H9 (cell line): ENCODE measurements at regions not wholly inside any gene's neighbourhood (a gene's known extent, or its start where the extent isn't known, plus 50 kb on each side); places are given as distances from the start of the nearest gene placed in this dataset.

Experiments
- DNase-seq: peaks from one replicate; pipeline ENCODE4 v3.0.0-alpha.2; 2017
- H2AFZ ChIP-seq: one replicate; pipeline ENCODE4 v1.6.1; 2013; ENCODE audit warnings: mild to moderate bottlenecking, low read length, control low read depth, moderate library complexity
- H2AK5ac ChIP-seq: 2 replicates; pipeline ENCODE4 v1.6.1; 2013; ENCODE audit warnings: low read length, control low read depth, mixed read lengths; ENCODE audit not compliant: insufficient read length
- H2BK120ac ChIP-seq: one replicate; pipeline ENCODE4 v1.6.1; 2013; ENCODE audit warnings: low read depth, mild to moderate bottlenecking, low read length, control low read depth, inconsistent platforms; ENCODE audit not compliant: poor library complexity, severe bottlenecking
- H2BK12ac ChIP-seq: 2 replicates; pipeline ENCODE4 v1.6.1; 2013; ENCODE audit warnings: low read length, control low read depth, mixed read lengths, low read depth; ENCODE audit not compliant: insufficient read length
- H2BK15ac ChIP-seq: 2 replicates; pipeline ENCODE4 v1.6.1; 2013; ENCODE audit warnings: low read depth, low read length, control low read depth
- H2BK20ac ChIP-seq: one replicate; pipeline ENCODE4 v1.6.1; 2013; ENCODE audit warnings: low read depth, mild to moderate bottlenecking, low read length, control low read depth, inconsistent platforms; ENCODE audit not compliant: poor library complexity, severe bottlenecking
- H2BK5ac ChIP-seq: 2 replicates; pipeline ENCODE4 v1.6.1; 2013; ENCODE audit warnings: low read length, control low read depth, mixed read lengths; ENCODE audit not compliant: insufficient read length
- H3K14ac ChIP-seq: 2 replicates; pipeline ENCODE4 v1.6.1; 2013; ENCODE audit warnings: low read length, control low read depth; ENCODE audit not compliant: insufficient read depth
- H3K18ac ChIP-seq: 2 replicates; pipeline ENCODE4 v1.6.1; 2013; ENCODE audit warnings: low read depth, mild to moderate bottlenecking, mixed read lengths, low read length, control low read depth; ENCODE audit not compliant: insufficient read length
- H3K23ac ChIP-seq: 2 replicates; pipeline ENCODE4 v1.6.1; 2013; ENCODE audit warnings: low read length, control low read depth, mixed read lengths, low read depth; ENCODE audit not compliant: insufficient read length
- H3K23me2 ChIP-seq: 2 replicates; pipeline ENCODE4 v1.6.1; 2013; ENCODE audit warnings: low read depth, mild to moderate bottlenecking, mixed read lengths, low read length, control low read depth; ENCODE audit not compliant: insufficient read length, poor library complexity, severe bottlenecking
- H3K27ac ChIP-seq: 2 replicates; pipeline ENCODE4 v1.5.1; 2013; ENCODE audit warnings: low read length, control low read depth, mixed read lengths, low read depth; ENCODE audit not compliant: insufficient read length
- H3K27me3 ChIP-seq: 2 replicates; pipeline ENCODE4 v1.6.1; 2013; ENCODE audit warnings: low read length, control low read depth, inconsistent platforms; ENCODE audit not compliant: insufficient read depth
- H3K4ac ChIP-seq: 2 replicates; pipeline ENCODE4 v1.6.1; 2013; ENCODE audit warnings: low read depth, mild to moderate bottlenecking, control low read depth, inconsistent platforms, low read length, moderate library complexity
- H3K4me1 ChIP-seq: 2 replicates; pipeline ENCODE4 v1.6.1; 2013; ENCODE audit warnings: low read length, control low read depth, inconsistent platforms; ENCODE audit not compliant: insufficient read depth
- H3K4me2 ChIP-seq: 2 replicates; pipeline ENCODE4 v1.6.1; 2013; ENCODE audit warnings: low read length, control low read depth, mixed read lengths; ENCODE audit not compliant: insufficient read length, insufficient read depth
- H3K56ac ChIP-seq: 2 replicates; pipeline ENCODE4 v1.6.1; 2013; ENCODE audit warnings: low read depth, mild to moderate bottlenecking, mixed read lengths, low read length, control low read depth; ENCODE audit not compliant: insufficient read length
- H3K79me1 ChIP-seq: 2 replicates; pipeline ENCODE4 v1.6.1; 2013; ENCODE audit warnings: low read depth, mild to moderate bottlenecking, moderate library complexity, low read length, control low read depth, inconsistent platforms; ENCODE audit not compliant: insufficient read depth, poor library complexity, severe bottlenecking
- H3K79me2 ChIP-seq: 2 replicates; pipeline ENCODE4 v1.6.1; 2013; ENCODE audit warnings: low read length, control low read depth, inconsistent platforms; ENCODE audit not compliant: insufficient read depth
- H3K9ac ChIP-seq: 2 replicates; pipeline ENCODE4 v1.6.1; 2013; ENCODE audit warnings: low read length, control low read depth, mixed read lengths; ENCODE audit not compliant: insufficient read length; ENCODE audit errors: extremely low read depth
- H3K9me3 ChIP-seq: one replicate; pipeline ENCODE4 v1.6.1; 2013; ENCODE audit warnings: low read depth, low read length, inconsistent platforms; ENCODE audit not compliant: control insufficient read depth
- H3T11ph ChIP-seq: one replicate; pipeline ENCODE4 v1.6.1; 2013; ENCODE audit warnings: mild to moderate bottlenecking, low read length, control low read depth, inconsistent platforms
- H4K20me1 ChIP-seq: one replicate; pipeline ENCODE4 v1.6.1; 2013; ENCODE audit not compliant: control insufficient read depth, insufficient read length, insufficient read depth
- H4K5ac ChIP-seq: 2 replicates; pipeline ENCODE4 v1.6.1; 2013; ENCODE audit warnings: low read depth, mild to moderate bottlenecking, mixed read lengths, low read length, control low read depth; ENCODE audit not compliant: insufficient read length
- H4K8ac ChIP-seq: replicated peaks from 2 replicates; pipeline ENCODE4 v1.6.1; 2013; ENCODE audit warnings: low read length, control low read depth, mixed read lengths, low read depth; ENCODE audit not compliant: insufficient read length
- H4K91ac ChIP-seq: 2 replicates; pipeline ENCODE4 v1.6.1; 2013; ENCODE audit warnings: low read depth, mild to moderate bottlenecking, moderate library complexity, mixed read lengths, low read length, control low read depth; ENCODE audit not compliant: insufficient read length
- H3K27ac Mint-ChIP-seq, 3 experiments: 2 replicates in 2 of 3; 3 replicates in 1 of 3; pipeline ENCODE4 v1.8.0; 2020 to 2021; ENCODE audit warnings: mixed read lengths in 3 of 3, mild to moderate bottlenecking in 1 of 3, moderate library complexity in 1 of 3
- H3K27me3 Mint-ChIP-seq: 2 replicates; pipeline ENCODE4 v1.8.0; 2021; ENCODE audit warnings: low read depth, mild to moderate bottlenecking, moderate library complexity, mixed read lengths
- H3K36me3 Mint-ChIP-seq, 3 experiments: 2 replicates in 2 of 3; 3 replicates in 1 of 3; pipeline ENCODE4 v1.8.0; 2020 to 2021; ENCODE audit warnings: low read depth in 3 of 3, mixed read lengths in 3 of 3; ENCODE audit not compliant: insufficient read depth in 1 of 3
- H3K4me1 Mint-ChIP-seq, 2 experiments: 2 replicates each; pipeline ENCODE4 v1.8.0; 2020; ENCODE audit warnings: mixed read lengths in 2 of 2
- H3K4me3 Mint-ChIP-seq, 2 experiments: 2 replicates in 1 of 2; 3 replicates in 1 of 2; pipeline ENCODE4 v1.8.0; 2020 to 2021; ENCODE audit warnings: mild to moderate bottlenecking in 2 of 2, mixed read lengths in 2 of 2, moderate library complexity in 1 of 2
- H3K9me3 Mint-ChIP-seq, 2 experiments: 2 replicates in 1 of 2; 3 replicates in 1 of 2; pipeline ENCODE4 v1.8.0; 2020; ENCODE audit warnings: mild to moderate bottlenecking in 2 of 2, mixed read lengths in 2 of 2, moderate library complexity in 1 of 2
- WGBS: extraction: QIAGEN DNeasy Blood & Tissue Kit; methylation state at CpG from one replicate; pipeline ENCODE4 v1.1.7; 2013; ENCODE audit warnings: missing lambda C conversion rate, low lambda C conversion rate, mixed read lengths; ENCODE audit not compliant: insufficient read length; ENCODE audit errors: extremely low coverage; 5-methylcytosine and 5-hydroxymethylcytosine counted together
- TF ChIP-seq, protein P1 (sequence below): fragments of 200-600 bp; sonication (generic); conservative IDR thresholded peaks from 3 replicates; pipeline ENCODE4 v1.8.0; 2021; ENCODE audit warnings: antibody characterized with exemption, mild to moderate bottlenecking

DNA sequence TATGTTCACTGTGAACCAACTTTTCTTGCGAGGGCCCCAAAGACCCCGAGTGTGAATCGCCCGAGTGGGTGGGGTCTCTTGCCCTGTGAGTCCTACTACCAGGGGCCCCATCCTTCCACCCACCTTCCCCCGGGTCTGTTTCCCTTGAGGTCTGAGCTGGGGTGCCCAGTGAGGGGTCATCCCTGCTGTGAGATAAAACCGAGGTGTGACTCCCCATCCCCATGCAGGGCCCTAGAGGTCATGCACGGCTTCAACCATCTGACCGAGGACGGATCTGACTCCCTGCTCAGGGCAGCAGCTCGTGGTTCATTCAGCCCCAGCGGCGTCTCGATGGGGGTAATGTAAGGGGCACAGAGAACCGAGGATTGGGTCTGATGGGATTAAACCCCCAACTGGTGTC, 103.1 kb upstream of the SULF2 start:
- H4K20me1 ChIP-seq, result no peaks in the 10 kb centered on the region
- H4K91ac ChIP-seq, result no peak overlapping the region
- no peaks in the 10 kb centered on the region for H3K9me3 ChIP-seq
- no peak overlapping the region for H3T11ph ChIP-seq
- H2BK5ac ChIP-seq, result no peak overlapping the region
- no peak overlapping the region for H2BK120ac ChIP-seq
- H2AFZ ChIP-seq, result no peak overlapping the region
- H4K5ac ChIP-seq, result no peak overlapping the region
- H3K79me2 ChIP-seq, result no peaks in the 10 kb centered on the region
- H2BK12ac ChIP-seq, result no peak overlapping the region
- Mint-ChIP-seq H3K9me3 (no peaks in the 10 kb centered on the region; a peak in 1 of 5 replicates), H3K36me3 (no peaks in the 10 kb centered on the region), H3K4me3 (no peak overlapping the region), H3K27me3 (peaks cover 5% of the 10 kb centered on the region), H3K4me1 (peaks cover 0 to 3% of the 10 kb centered on the region in 2 experiments; a peak in 1 of 4 replicates), H3K27ac (no peak overlapping the region)
- H3K56ac ChIP-seq, result no peak overlapping the region
- H3K27me3 ChIP-seq, result no peaks in the 10 kb centered on the region
- TF ChIP-seq, protein P1, sequence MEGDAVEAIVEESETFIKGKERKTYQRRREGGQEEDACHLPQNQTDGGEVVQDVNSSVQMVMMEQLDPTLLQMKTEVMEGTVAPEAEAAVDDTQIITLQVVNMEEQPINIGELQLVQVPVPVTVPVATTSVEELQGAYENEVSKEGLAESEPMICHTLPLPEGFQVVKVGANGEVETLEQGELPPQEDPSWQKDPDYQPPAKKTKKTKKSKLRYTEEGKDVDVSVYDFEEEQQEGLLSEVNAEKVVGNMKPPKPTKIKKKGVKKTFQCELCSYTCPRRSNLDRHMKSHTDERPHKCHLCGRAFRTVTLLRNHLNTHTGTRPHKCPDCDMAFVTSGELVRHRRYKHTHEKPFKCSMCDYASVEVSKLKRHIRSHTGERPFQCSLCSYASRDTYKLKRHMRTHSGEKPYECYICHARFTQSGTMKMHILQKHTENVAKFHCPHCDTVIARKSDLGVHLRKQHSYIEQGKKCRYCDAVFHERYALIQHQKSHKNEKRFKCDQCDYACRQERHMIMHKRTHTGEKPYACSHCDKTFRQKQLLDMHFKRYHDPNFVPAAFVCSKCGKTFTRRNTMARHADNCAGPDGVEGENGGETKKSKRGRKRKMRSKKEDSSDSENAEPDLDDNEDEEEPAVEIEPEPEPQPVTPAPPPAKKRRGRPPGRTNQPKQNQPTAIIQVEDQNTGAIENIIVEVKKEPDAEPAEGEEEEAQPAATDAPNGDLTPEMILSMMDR, result no peak
- H3K4me1 ChIP-seq, result no peaks in the 10 kb centered on the region
- H3K18ac ChIP-seq, result no peak overlapping the region
- H3K4ac ChIP-seq, result no peak overlapping the region
- no peak overlapping the region for H4K8ac ChIP-seq
- no peak overlapping the region for H3K9ac ChIP-seq
- H3K79me1 ChIP-seq, result no peaks in the 10 kb centered on the region
- DNase-seq, result no peak
- H3K4me2 ChIP-seq, result no peak overlapping the region
- H3K27ac ChIP-seq, result no peak overlapping the region
- no peak overlapping the region for H3K23ac ChIP-seq
- H2BK20ac ChIP-seq, result no peak overlapping the region
- H2AK5ac ChIP-seq, result no peak overlapping the region
- H3K23me2 ChIP-seq, result no peaks in the 10 kb centered on the region
- H3K14ac ChIP-seq, result no peak overlapping the region
- no CpG with 5 or more reads among the region's 14 CpGs for WGBS
- no peak overlapping the region for H2BK15ac ChIP-seq
